GM19238 (cell line): ENCODE measurements at regions not wholly inside any gene's neighbourhood (a gene's known extent, or its start where the extent isn't known, plus 50 kb on each side); places are given as distances from the start of the nearest gene placed in this dataset.
"Not testable (repeated sequence)": the region's sequence is repeated elsewhere in the genome, so short reads cannot be mapped to it uniquely, and the experiment has no call there.

ENCODE experiments used
- DNase-seq: peaks from one replicate; pipeline ENCODE4 v3.0.0; 2011; ENCODE audit warnings: low spot score; ENCODE audit not compliant: insufficient read length

DNA sequence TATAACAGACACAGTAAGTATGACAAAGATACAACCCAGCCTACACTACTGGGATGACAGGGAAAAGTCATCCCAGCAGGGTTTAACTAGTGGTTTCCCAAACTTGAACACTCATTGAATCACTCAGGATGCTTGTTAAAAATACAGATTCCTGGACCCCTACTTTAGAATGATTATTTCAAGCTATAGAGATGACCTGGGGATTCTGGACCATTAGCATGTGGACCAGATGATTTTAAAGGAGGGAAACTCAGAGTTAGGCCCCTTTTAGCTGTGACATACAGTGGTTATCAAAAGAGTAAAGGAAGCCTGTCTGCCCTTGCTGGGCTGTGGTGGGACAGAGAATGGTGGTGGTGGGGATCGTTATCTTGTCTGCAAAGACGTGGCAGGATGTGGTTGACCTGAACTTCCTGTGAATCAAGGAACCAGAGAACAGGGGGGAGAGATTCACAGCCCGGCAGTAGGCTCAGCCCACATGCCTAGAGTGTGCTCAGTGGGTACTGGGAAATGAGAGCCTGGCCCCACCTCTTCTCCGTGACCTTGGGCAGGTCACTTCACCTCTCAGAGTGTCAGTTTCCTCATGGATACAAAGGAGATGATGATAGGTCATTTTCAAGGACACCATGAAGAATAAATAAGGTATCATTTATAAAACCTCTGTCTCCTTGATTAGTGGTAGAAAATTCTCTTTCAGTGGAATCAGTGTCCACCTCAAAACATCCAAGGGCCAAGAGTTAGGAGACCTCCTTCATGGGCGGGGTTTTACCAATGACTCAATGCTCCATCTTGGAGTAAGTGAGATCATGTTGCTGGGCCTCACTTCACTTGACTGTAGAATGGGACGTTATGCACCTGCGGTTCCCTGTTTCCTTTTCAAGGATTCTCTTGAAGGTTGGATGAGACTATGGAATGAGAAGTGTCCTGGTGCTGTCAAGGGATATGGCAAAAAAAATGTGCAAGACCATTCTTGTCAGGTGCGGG, 306.5 kb downstream of the RPLP1 start:
- peak; percentile 53 for DNase-seq

DNA sequence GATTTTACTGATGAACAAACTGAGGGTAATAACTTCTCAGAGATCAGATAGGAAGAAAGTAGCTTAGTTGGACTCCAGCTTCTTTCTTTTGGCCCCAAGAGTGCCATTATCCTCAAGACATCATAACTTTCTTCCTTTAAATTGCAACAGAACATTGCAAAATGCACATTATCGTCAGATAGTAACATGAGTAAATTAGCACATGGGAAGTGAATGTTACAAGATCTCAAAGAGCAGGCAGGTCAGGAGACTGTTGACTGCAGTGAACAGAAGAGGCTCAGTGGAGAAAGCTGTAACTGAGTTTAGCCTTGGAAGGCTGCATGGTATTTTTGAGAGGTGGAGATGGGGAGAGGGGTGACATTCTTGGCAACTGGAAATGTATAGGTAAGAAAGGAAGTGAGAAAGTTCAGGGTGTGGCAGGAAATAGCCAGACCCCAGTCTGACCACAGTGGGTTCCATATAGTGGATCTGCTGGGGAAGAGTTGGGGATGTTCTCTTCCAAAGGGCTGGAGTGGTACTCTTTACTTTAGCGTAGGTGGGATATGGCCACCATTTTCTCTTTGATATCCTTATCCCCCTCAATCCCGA, 307.7 kb downstream of the RPLP1 start:
- DNase-seq: no peak

DNA sequence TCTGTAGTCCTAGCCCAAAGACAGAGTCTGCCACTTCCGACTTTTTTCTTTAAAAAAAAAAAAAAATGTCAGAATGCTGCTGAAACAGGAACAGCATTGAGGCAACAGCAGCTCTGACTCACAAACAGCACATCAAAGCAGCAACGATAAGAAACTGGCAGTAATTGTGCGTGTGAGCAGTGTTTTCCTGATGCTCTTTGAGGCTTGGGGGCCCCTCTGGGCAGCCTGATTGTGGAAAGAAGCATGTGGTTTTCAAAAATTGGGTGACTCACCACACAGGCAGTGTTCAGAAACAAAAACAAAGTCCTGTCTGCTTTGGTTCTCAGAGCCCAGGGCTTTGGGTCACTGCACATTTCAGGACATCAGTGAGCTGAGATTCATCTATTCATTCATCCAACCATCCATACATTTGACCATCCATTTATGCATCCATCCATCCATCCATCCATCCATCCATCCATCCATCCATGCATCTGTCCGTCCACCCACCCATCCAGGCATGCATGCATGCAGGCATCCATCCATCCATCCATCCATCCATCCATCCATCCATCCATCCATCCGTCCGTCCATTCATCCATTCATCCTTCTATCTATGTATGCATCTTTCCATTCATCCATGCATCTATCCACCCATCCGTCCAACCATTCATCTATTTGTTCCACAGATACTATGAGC, 308.4 kb downstream of the RPLP1 start:
- DNase-seq: no peak

DNA sequence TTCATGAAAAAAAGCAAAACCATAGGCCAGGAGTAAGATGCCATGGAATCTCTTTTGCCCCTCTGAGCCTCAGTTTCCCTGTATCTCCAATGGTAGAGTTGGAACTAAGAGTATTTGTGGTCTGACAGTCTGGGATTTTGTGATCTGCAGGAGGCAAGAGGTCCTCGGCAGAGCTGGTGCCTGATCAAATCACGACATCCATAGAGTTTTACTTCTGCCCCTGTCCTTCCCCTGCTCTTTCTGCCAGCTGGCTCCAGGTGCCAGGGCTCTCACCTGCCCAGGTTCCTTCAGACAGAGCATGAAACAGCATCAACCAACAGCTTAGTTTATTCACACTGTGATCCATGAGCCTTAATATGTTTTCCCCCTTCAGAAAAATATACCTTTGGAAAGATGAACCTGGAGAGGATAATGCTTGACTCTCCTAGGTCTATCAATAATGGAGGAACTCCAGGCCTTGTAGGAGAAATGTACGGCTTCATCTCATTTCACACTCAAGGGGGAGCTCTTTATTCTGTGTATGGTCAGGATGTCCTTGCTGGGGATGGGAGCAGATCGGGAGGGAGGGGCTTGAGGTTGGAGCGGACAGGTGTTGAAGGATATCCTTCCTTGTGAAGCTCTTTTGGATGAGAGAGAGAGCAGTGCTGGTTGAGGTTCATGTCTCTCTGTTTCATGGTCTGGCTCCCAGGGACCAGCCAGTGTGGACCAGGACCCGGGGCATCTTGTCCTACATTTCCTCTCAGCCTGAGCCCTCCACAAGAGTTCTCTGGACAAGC, 309.9 kb downstream of the RPLP1 start:
- no peak for DNase-seq

DNA sequence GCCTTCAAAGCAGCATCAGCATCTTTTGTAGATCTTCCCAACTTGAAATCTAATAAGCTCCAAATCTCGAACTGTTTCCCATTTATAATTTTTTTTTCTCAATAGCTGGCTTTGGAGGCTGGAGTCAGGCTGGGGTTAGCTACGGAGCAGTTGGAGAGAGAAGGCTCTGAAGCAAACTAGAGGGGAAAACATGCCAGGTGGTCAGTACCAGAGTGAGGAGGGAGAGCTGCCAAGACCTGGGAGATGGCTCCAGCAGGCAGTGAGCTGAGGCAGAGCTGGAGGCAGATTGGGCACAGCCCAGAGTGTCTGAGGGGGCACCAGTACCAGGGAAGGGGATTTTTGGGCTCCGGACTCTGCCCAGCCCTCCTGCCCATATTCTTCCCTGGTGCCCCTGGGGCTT, 311.2 kb downstream of the RPLP1 start:
- no peak for DNase-seq

DNA sequence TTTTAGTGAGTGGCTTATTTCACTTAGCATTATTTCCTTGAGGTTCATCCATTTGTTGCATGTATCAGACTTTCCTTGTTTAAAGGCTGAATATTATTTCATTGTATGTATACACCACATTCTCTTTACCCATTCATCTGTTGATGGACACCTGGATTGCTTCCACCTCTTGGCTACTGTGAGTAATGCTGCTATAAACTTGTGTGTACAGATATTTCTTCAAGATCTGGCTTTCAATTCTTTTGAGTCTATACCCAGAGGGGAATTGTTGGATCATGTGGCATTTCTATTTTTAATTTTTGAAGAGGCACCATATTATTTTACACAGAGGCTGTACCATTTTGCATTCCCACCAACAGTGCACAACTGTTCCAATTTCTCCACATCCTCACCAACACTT, 313.5 kb downstream of the RPLP1 start:
- DNase-seq: no peak

DNA sequence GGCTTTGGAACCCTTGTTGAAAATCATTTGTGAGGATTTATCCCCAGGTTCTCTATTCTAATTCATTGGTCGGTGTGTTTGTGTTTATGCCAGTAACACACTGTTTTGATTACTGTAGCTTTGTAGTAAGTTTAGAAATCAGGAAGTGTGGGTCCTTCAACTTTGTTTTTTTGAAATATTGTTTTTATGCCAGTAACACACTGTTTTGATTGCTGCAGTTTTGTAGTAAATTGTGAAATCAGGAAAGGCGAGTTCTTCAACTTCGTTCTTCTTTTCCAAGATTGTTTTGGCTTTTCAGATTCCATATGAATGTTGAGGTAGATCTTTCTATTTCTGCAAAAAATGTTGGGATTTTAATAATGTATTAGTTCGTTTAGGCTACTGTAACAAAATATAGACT, 314.6 kb downstream of the RPLP1 start:
- DNase-seq: no peak

DNA sequence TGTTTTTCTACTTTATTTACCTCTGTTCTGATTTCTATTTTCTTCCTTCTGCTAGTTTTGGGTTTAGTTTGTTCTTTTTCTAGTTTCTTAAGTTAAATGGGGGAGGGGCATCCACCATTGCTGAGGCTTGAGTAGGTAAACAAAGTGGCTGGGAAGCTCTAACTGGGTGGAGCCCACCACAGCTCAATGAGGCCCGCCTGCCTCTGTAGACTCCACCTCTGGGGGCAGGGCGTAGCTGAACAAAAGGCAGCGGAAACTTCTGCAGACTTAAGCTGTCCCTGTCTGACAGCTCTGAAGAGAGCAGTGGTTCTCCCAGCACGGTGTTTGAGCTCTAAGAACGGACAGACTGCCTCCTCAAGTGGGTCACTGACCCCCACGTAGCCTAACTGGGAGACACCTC, 316.7 kb downstream of the RPLP1 start:
- not testable (repeated sequence) for DNase-seq

DNA sequence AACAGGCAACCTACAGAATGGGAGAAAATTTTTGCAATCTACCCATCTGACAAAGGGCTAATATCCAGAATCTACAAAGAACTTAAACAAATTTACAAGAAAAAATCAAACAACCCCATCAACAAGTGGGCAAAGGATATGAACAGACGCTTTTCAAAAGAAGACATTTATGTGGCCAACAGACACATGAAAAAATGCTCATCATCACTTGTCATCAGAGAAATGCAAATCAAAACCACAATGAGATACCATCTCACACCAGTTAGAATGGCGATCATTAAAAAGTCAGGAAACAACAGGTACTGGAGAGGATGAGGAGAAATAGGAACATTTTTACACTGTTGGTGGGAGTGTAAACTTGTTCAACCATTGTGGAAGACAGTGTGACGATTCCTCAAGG, 321.6 kb downstream of the RPLP1 start:
- not testable (repeated sequence) for DNase-seq

DNA sequence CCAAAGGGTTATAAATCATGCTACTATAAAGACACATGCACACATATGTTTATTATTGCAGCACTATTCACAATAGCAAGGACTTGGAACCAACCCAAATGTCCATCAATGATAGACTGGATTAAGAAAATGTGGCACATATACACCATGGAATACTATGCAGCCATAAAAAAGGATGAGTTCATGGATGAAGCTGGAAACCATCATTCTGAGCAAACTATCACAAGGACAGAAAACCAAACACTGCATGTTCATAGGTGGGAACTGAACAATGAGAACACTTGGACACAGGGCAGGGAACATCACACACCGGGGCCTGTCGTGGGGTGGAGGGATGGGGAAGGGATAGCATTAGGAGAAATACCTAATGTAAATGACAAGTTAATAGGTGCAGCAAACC, 322.1 kb downstream of the RPLP1 start:
- not testable (repeated sequence) for DNase-seq

DNA sequence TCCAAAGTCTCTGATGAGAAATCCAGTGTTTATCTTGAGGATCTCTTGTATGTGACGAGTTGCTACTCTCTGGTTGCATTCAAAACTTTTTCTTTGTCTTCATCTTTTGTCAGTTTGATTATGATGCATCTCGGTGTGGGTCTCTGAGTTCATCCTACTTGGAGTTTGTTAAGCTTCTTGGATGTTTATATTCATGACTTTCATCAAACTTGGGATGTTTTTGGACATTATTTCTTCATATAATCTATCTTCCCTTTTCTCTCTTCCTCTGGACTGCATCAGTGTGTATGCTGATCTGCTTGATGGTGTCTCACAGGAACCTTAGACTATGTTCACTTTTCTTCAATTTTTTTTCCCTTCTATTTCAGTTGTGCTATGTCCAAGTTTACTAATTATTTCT, 320.4 kb downstream of the TLE3 start:
- DNase-seq: no peak

DNA sequence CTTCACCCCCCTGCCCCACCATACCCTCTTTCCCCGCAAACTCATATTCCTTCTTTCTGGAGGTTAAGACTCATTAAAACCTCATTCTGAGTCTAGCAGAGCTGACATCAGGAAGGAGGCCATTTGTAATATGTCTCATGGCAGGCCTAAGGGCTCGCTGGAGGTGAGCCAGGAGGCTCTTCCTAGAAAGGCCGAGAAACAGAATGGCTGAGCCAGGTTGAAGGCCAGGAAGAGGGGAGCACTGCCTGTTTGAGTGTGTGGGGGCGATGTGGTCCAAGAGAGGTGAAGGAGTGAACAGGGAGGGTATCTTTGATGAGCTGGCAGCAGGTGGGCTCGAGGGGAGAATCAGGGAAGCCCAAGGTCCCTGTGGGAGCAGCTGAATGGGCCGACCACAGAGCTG, 317.3 kb downstream of the TLE3 start:
- no peak for DNase-seq

DNA sequence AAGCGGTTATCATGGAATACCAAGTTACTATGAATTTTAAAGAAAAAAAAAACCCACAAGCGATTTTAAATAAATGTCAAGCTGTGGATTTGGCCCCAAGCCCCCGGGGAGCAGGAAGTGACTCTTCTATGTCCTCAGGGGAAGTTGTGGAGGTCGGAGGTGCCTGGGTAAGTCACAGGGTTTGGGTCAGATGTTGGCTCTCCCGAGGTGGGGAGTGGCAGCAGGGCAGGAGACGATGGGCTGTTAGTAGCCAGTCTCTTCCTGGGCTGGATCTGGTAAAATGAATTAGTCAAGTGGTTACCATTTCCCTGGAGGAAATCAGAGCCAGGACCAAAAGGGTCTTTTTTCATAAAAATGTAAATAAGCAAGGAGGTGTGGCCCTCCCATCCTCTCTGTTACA, 316.7 kb downstream of the TLE3 start:
- no peak for DNase-seq

DNA sequence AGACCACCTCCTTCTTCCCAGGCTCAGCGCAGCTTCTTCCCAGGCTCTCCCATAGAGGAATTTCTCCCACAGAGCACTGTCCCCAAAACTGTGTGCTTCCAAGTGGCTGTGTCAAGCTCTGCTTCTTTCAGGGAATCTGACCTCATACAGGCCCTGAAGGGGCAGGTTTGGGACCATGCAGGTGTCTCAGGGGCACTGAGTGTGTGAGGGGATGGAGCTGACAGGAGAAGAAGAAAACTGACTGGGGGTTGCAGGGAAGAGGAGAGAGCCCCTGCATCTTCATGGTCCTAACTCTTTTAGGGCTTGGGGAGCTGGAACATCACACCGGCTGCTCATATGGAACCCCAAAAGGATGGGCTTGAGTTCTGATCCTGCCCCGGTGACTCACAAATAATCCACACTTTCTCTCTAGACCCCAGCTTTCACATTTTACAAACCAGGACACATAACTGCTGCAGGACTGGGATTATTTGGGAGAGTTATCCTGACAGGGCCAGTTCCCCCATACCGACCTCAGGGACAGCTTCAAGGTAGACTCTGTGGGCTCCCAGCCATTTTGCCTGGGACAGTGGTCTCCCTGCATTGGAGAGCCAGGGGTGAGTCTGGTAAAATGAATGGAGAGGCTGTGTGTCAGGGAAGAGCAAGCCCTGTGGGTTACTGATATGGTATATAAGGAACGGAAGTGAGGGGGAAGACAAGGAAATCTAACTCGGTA, 316.1 kb downstream of the TLE3 start:
- no peak for DNase-seq

DNA sequence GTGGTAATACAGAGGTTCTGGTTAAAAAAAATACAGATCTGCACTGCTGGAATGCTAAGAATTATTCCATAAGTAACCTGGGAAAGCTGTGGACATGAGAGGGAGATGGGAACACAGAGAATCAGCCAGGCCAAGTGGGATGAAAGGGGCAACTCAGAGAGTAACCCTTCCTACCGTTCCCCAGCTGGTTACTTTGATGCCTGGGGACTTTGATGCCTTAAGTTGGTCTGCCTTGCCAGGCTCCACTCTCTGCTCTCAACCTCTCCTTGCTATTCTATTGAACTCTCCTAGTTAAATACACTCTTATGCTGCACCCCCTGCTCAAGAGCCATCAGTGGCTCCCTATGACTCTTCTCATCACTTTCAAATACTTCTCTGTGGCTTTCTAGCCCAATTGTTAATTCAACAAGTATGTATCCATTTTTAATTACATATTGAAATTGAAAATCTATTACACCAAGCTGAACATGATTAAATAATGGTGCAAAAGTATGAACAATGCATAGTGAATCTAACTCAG, 315.5 kb downstream of the TLE3 start:
- DNase-seq: no peak

DNA sequence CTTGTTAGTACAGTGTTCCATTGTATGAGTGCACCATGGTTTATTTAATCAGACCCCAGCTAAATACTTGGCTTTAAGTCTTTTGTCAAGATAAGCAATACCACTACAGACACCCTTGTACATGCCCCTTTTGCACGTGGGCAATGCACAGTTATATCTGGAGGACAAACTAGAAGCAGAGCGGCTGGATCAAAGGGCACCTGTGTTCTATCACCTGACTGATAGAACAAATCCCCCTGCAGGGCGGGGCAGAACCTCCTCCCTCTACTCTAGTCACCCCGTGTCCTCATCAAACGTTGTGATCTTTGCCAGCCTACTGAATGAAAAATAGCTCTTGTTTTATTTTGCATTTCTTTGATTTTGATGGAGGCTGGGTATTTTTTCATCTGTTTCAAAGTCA, 314.9 kb downstream of the TLE3 start:
- no peak for DNase-seq

DNA sequence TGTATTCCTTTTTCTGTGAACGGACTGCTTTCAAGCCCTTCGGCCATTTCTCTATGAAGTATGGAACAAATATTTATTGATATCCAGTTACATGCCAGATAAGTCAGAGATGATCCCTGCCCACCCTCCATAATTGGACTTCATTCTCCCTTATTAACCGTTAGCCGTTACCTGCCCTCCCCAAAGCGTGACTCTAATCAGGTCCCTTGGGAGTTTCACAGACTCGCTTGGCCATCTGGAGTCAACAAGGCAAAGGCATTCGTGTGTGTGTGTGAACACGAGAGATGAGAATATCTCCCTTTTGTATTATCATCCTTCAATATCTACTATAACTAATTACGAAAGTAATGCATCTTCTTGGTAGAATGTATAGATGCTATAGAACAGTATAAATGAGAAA, 314.5 kb downstream of the TLE3 start:
- no peak for DNase-seq

DNA sequence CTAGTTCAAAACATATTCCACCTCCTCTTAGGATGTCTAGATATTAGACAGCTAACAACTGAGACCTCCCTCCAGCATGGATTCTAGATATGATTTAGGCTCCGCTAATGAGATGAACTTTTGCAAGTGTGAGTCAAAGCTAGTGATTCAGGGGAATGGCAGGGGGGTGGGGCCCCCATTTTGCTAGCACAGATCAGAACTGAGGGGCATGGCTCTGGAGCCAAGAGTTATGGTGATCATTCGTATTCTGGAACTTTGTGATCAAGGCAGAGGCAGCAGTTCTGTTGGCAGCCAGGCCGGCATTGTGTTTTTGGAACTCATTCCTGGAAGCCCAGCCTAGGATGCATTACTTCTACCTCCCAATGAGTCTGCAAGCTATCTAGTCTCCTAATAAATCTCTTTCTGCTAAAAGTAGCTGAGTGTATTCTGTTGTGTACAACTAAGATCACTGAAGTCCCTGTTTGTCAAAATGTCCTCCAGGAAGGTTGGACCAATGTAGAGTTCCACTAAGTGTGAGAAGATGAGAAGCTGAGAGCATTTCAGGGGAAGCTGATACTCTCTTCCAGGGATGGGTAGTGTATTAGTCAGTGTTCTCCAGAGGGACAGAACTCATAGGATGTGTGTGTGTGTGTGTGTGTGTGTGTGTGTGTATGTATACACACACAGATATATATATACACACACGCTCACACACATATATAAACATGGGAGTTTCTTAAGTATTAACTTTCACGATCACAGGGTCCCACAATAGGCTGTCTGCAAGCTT, 312.7 kb downstream of the TLE3 start:
- DNase-seq: no peak

DNA sequence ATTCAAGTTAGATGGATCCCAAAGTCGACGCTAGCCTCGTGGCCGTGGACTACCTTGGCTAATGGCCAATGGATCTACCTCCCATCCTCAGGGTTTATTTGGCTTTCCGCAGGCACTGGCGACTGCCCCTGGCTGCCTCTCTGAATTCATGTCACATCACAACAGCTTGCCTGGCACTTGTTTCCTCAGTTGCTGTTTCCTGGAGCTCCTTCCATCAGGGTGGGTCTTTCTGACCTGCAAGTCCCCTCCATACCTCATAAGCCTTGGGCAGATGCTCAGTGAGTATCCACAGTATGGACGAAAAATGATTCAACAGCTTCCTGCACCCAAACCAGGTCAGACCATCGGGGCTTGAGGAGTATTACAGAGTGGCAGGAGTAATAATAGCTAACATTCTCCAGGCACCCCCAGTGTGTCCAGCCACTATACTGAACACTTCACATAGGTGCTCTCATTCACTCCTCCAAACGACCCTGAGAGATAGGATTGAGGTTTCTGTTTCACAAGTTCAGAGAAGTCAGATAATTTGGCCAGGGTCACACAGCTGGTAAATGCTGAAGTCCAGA, 311.5 kb downstream of the TLE3 start:
- DNase-seq: no peak

DNA sequence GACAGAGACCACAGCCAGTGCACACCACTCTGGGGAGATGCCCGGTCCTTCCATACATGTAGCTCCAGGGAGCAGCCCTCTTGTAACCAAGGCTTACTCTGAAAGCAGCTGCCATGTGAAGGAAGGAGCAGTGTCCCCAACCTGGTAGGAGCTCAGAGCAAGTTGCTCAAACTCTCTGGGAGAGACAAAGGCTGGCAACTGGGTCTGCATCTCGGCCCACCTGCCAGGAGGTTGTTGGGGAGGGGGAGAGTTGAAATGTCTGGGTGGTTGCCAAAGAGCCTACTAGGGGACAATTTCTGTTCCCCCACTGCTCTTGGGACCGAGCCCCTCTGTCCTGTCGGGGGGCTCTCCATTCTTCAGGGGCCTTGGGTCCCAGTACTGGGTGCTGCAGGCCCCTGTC, 309.9 kb downstream of the TLE3 start:
- DNase-seq: no peak
